HG03460 (cell line): ENCODE measurements at regions not wholly inside any gene's neighbourhood (a gene's known extent, or its start where the extent isn't known, plus 50 kb on each side); places are given as distances from the start of the nearest gene placed in this dataset.

Source experiments
- ATAC-seq: cut with Tn5 transposase; IDR thresholded peaks from one replicate; pipeline ENCODE4 v1.9.1; 2021; ENCODE audit not compliant: unreplicated experiment

- no peak for ATAC-seq
Measured at GRCh38 chr18:33866386-33866785, 288.4 kb downstream of the ASXL3 start.

DNA sequence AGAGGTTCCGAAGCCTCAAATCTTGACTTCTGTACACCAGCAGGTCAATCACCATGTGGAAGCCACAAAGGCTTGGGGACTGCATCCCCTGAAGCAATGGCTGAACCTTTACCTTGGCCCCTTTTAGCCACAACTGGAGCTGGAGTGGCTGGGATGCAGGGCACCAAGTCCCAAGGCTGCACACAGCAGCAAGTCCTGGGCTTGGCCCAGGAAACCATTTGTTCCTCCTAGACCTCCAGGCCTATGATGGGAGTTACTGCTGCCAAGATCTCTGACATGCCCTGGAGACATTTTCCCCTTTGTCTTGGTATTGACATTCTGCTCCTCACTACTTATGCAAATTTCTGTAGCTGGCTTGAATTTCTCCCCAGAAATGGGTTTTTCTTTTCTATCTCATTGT is 285.9 kb downstream of the ASXL3 start:
- ATAC-seq, result no peak

DNA sequence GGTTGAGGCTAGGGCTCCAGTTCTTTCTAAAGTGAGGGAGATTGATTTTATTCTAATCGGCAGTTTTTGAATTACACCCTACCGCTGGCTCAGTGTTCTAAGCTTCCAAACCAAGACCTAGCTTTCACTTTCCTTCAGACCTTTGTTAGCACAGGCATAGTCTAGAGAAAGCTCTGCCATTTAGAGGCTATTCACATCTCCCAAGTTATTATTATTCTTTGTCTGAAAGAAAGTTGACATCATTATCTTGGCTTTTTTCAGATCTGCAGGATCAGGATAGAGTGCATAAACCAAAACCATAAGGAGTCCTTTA is 276.8 kb downstream of the ASXL3 start:
- ATAC-seq, result no peak

- ATAC-seq, result no peak
Measured at GRCh38 chr18:33854086-33854826, 276.2 kb downstream of the ASXL3 start.

DNA sequence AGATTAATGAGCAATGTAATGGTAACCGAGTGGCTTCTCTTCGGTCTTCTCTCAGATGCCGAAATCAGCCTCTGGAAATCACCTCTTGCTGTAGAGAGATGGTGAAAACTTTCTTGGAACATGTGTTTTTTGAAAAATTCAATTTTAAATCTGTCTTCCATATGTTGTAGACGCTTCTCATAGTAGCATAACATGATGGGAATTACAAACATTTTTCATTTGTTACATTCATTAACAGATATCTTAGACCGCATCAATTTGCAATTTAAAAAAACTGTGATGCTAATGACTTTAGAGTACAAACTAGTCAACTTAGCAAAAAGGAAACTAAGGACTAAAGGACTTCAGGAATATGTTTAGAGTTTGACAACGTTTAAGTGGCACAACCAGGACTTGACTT is 275.2 kb downstream of the ASXL3 start:
- ATAC-seq, result no peak

DNA sequence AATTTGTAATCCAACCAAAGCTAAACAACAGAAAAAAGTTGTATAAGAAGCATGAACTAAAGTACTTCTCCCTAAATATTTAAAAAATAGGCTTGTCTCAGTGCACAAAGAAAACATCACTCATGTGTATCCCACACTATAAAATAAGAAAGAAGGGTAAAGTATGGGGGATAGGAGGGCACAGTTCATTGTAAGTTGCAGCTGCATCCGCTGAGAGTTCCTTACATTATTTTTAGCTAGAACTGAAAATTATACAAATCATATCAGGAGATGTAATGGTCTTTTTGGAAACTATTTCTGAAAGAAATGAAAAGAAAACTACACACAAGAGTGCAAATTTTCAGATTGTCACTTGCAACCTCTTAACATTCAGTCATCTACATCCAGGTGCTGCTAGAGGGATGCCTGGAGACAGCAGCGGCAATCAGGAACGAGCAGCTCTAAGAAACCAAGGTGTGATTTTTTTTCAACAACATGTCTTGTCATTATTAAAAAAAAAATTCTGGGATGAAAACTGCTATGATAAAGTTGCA is 273.6 kb downstream of the ASXL3 start:
- ATAC-seq, result no peak

- no peak for ATAC-seq
Measured at GRCh38 chr18:33849731-33850130, 271.7 kb downstream of the ASXL3 start.

DNA sequence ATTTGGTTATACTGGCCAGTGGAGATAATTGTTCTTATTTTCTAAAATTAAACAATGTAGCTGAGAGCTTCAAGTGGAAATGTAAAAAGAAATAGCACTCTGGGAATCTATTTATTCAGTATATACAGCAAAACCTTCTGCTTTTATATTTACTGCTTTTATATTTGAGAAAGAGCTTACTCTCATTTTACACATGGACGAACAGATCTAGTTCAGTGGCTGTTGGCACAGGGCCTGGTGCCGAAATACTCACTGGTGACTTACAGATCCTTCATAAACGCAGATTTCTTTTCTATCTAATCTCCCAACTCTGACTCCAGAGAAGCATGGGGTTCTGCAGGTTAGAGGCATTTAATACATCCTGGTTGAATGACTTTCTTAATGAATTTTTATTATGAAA is 266.2 kb downstream of the ASXL3 start:
- ATAC-seq, result no peak

- no peak for ATAC-seq
Measured at GRCh38 chr18:33841221-33841967, 263.4 kb downstream of the ASXL3 start.

DNA sequence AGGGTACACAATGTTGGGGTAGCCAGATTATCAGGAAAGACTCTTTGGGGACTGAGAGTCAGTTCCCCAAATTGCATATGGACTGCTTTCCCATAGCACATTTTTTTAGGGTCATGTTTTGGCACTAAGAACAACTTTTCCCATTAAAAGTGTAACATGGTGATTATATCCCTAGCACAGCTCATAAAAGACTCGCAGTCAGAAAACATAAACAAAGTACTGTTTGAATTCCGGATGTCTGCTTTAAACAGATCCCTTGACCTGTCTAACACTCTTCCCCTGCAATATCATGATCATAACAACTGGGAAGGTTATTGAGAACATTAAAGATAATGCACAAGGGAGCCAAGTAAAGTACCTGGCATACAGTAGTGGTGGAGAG is 262.2 kb downstream of the ASXL3 start:
- no peak for ATAC-seq

GRCh38 chr18:33839452-33840211 is 261.6 kb downstream of the ASXL3 start:
- no peak for ATAC-seq

GRCh38 chr18:33838054-33838453 is 260.0 kb downstream of the ASXL3 start:
- ATAC-seq, result no peak

GRCh38 chr18:33837191-33837590 is 259.2 kb downstream of the ASXL3 start:
- ATAC-seq, result no peak

DNA sequence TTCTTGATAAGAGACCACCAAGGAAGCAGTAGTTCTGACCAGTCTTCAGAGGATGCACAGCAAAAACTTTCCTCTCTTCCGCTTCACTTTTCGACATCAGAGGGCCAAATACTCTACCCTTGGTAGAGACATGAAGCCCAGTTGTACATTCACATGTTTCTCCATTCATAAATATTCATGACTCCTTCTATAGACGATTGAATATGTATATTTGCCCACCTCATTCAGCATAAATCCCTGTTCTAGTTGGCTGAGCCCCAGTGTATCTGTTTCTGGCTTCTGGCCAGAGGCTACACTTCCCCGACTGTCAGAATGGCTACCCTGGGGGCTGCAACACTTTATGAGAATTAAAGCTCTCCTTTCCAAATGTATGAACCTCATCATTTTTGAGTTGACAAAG is 258.5 kb downstream of the ASXL3 start:
- ATAC-seq, result no peak

DNA sequence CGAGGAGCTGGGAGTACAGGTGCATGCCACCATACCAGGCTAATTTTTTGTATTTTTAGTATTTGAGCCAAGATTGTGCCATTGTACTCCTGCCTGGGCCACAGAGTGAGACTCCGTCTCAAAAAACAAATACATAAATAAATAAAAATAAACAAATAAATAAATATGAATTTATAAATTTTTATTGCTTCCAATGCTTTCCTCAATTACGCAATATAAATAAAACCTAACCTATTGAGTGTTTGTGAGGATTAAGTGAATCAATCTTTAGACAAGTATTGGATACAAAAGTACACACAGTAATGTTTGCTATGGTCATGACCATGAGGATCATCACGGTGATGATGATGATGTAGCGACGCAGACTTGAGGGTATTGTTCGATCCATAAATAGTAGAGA is 257.4 kb downstream of the ASXL3 start:
- ATAC-seq, result no peak

GRCh38 chr18:33833842-33834241 is 255.8 kb downstream of the ASXL3 start:
- no peak for ATAC-seq

DNA sequence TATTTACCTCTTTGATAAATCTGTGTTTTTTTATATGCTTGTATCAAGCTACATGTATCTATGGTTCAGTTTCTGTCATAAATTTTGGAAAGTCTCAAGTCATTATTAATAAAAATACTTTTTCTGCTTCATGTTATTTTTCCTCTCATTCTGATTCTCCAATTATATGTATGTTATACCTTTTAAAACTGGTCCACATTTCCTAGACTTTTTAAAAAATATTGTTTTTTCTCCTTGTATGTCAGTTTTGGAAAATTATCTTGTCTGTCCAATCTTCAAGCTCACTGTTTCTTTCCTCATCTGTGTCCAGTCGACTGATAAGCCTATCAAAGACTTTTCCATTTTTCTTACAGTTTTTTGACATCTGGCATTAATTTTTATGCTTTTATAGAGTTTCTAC is 253.4 kb downstream of the ASXL3 start:
- ATAC-seq, result no peak

DNA sequence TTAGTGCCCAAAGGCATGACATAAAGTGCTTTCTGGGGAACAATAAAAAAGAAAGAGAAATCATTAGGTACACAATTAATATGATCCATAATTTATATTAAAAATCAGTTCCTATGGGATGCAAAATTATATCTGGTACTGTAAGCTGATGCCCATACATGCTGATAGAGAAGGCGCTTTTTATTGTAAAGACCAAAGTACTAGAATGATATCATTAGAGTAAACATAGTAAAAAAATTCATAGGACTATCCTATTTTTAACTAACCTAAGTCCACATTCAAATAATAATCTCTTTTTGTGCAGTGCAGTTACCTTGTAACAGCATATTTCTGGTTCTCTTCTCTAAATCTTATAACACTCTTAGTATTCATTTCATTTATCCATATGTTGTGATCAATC is 252.2 kb downstream of the ASXL3 start:
- ATAC-seq, result no peak

GRCh38 chr18:33828949-33829348 is 250.9 kb downstream of the ASXL3 start:
- ATAC-seq, result no peak

- ATAC-seq, result no peak
Measured at GRCh38 chr18:33826151-33826550, 248.1 kb downstream of the ASXL3 start.

GRCh38 chr18:33821503-33821902 is 243.5 kb downstream of the ASXL3 start:
- ATAC-seq, result no peak
